ENCODE measurements at regions not wholly inside any gene's neighbourhood (a gene's known extent, or its start where the extent isn't known, plus 50 kb on each side); places are given as distances from the start of the nearest gene placed in this dataset.

DNA sequence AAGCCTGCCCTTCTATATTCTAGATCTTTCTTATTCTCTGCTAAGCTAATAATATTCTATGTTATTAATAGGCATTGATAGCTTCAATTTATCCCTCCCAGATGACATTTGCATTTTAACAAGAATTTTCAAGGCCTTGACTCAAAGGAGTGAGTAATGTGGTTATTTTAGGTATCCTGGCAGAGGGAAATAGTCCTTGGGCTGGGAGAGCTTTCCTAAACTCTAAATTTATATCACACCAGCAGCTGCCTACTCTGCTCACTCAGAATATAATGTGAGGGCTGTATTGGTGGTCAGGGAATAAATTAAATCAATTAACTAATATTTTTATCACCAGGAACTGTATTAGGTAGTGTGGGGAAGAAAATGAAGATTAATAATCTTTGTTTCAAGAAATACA lies 74.8 kb upstream of the ADAM23 start:
- no peak for DNase-seq (ENCODE audit: low spot score)

DNA sequence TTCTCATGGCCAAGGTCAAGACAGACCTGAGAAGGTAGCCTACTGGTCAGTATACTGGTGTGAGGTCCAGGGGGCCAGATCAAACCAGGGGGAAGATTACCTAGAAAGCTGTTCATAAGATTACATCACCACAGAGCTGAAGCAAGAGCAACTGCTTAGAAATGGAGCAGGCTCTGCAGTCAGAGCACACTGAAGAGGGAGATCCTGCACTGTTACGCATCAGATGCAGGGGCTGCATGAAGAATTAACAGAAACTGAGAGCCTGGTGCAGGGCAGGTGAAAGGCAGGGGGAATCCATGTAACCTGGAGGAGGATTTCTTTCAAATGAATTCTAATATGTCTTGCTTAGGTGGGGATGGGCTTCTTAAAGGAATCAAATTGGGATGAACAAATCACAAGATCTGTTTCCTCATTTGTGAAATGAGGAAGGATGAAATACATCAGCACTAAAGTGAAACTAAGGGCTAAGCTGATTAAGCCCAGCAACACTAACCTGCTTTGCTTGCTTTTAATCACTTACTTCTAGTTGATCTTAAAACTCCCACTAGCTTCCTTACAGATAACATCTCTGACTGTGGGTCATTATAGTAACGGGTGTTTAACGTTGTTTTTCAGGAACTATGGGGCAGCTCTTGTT lies 74.3 kb upstream of the ADAM23 start:
- DNase-seq (ENCODE audit: low spot score), result no peak

GRCh38 chr2:206375956-206376355 lies 67.4 kb upstream of the ADAM23 start:
- no peak for DNase-seq (ENCODE audit: low spot score)

DNA sequence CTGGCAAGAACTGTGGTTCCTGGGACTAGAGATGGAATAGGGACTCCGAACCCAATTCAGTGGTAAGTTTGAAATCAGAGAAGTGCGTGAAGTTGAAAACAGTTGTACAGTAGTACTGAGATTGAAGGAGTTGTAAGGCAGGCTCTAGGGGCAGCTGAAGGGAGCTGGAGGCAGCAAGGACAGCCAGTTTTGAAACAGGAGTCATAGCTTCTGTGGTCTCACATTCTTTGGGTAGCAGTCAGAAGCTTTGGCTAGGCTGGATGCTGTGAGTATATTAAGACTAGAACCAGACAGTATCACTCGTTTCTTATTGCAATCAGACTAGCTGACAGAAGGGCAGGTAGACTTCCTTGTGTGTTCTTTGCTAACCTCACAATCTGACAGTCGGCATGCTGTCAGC lies 64.5 kb upstream of the ADAM23 start:
- DNase-seq (ENCODE audit: low spot score), result no peak

DNA sequence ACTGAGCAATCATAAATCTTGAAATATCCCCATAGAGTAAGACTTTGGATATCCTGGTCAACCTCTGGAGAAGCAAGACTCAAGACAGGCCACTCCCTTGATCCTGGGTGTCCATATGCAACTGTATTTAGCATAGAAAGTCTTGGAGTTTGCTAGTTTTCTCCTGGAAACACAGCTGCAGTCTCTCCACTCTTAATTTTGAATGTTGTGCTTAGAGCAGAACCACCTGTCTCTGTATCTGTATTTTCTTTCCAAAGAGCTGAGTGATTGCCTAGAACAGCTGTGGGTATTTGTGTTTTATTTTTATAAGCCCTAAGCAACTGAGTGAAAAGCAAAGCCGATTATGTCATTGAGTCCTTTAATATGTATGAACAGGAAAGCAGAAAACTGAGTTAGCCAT lies 64.1 kb upstream of the ADAM23 start:
- no peak for DNase-seq (ENCODE audit: low spot score)

DNA sequence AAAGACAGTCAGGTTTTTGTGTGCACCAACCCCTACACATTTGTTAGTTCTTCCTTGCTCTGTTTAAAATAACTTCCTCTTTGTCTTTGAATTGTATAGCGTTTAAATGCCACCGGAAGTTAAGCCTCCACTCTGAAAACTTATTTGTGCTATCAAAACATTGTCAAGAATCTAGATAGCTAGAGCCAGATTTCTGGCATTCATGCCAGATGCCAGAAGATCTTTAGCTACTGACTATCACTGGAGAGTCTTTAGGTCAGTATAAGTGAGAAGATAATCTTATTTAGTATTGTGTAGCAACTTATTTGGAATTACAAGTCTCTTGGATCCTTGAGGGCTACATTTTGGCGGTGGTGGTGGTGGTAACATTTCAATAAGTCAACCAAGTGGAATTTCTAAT lies 63.4 kb upstream of the ADAM23 start:
- DNase-seq (ENCODE audit: low spot score), result no peak

DNA sequence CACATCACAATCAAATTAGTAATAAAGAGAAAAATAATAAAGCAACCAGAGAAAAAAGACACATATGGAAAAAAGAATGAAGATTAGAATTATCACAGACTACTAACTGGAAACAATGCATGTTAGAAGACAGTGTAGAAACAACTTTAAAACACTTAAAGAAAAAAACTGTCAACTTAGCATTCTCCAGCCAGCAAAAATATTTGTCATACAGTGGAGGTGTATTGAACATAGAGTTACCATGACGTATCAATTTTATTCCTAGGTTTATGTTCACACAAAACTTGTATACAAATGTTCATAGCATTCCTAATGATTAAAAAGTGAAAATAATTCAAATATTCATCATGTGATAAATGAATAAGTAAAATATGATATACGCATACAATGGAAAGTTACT lies 61.5 kb upstream of the ADAM23 start:
- no peak for DNase-seq (ENCODE audit: low spot score)

DNA sequence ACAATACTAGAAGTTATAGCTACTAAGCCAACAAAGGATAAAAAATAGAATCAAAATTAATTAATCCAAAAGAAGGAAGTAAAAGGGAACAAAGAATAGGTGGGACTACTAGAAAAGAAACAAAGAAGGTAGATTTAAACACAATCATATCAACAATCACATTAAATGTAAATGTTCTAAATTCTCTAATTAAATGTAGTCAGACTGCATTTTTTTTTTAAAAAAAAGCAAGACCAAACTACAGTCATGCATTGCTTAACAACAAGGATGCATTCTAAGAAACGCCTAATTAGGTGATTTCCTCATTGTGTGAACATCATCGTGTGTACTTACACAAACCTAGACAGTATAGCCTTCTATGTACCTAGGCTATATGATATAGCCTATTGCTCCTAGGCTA lies 59.7 kb upstream of the ADAM23 start:
- DNase-seq (ENCODE audit: low spot score), result no peak

GRCh38 chr2:206387808-206388207 lies 55.5 kb upstream of the ADAM23 start:
- no peak for DNase-seq (ENCODE audit: low spot score)

GRCh38 chr2:206388698-206389097 lies 54.6 kb upstream of the ADAM23 start:
- DNase-seq (ENCODE audit: low spot score), result no peak

GRCh38 chr2:206389164-206389563 lies 54.2 kb upstream of the ADAM23 start:
- no peak for DNase-seq (ENCODE audit: low spot score)

- DNase-seq (ENCODE audit: low spot score), result no peak
Measured at GRCh38 chr2:206390181-206390580, 53.2 kb upstream of the ADAM23 start.

- DNase-seq (ENCODE audit: low spot score), result peak; percentile 59
Measured at GRCh38 chr2:206392118-206392517, 51.2 kb upstream of the ADAM23 start.
